NCI-H2029 treated with DMSO at 0.1 percent for 48 hours (cell line): ENCODE measurements at regions not wholly inside any gene's neighbourhood (a gene's known extent, or its start where the extent isn't known, plus 50 kb on each side); places are given as distances from the start of the nearest gene placed in this dataset.

Experiments used
- DNase-seq: peaks from one replicate; lab custom pipeline; 2025; lab: John Stamatoyannopoulos, UW

- no peak for DNase-seq
Measured at GRCh38 chr5:98664736-98665135, 108.7 kb upstream of the RGMB start.

- no peak for DNase-seq
Measured at GRCh38 chr5:98679963-98680362, 93.5 kb upstream of the RGMB start.

DNA sequence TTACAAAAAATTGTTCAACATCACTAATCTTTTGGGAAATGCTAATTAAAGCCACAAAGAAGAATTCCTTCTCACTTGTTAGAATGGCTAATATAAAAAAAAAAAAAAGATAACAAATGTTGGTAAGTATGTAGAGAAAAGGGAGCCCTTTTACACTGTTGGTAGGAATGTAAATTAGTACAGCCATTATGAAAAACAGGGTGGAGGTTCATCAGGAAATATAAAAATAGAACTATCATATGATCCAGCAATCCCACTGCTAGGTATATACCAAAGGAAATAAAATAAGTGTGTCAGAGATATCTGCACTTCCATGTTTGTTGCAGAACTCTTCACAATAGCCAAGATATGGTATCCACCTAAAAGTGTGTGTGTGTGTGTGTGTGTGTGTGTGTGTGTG is 83.5 kb upstream of the RGMB start:
- DNase-seq: no peak

GRCh38 chr5:98694902-98695301 is 78.6 kb upstream of the RGMB start:
- no peak for DNase-seq

GRCh38 chr5:98698359-98698758 is 75.1 kb upstream of the RGMB start:
- no peak for DNase-seq

GRCh38 chr5:98700730-98701129 is 72.7 kb upstream of the RGMB start:
- no peak for DNase-seq

GRCh38 chr5:98705841-98706240 is 67.6 kb upstream of the RGMB start:
- no peak for DNase-seq

- no peak for DNase-seq
Measured at GRCh38 chr5:98709681-98710080, 63.8 kb upstream of the RGMB start.

DNA sequence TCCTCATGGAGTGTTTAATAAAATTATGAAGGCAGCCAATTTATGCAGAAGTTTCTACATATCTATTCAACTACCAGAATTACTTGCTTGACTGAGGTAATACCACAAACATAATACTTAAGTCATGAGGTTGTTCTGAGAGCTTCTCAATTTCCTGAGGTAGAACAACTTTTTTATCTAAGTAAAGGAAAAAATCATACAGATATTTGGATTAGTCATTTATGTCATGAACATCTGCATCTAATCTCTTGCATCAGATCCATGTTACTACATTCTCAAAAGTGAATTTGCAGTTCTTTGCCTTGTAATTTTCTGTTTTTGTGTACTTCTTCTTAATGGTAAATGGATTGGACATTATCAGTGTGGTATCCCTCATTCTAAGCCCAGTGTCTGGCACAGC is 60.4 kb upstream of the RGMB start:
- no peak for DNase-seq

DNA sequence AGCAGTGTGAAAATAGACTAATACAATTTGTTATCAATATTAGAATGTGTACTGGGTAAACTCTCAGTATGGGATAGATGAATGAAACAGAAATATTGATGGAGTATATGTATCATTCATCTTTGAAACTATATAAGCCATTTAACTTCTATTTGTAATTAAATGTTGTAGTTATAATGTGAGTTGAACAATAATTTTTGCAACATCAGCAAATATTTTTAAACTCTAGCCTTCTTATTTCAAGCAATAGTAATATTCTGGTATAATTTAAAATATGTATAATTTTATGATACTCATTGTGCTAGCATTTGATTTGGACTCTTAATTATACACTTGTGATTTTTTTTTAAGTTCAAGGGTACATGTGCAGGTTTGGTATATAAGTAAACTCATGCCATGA is 59.6 kb upstream of the RGMB start:
- no peak for DNase-seq

GRCh38 chr5:98714710-98715288 is 58.7 kb upstream of the RGMB start:
- DNase-seq: no peak

DNA sequence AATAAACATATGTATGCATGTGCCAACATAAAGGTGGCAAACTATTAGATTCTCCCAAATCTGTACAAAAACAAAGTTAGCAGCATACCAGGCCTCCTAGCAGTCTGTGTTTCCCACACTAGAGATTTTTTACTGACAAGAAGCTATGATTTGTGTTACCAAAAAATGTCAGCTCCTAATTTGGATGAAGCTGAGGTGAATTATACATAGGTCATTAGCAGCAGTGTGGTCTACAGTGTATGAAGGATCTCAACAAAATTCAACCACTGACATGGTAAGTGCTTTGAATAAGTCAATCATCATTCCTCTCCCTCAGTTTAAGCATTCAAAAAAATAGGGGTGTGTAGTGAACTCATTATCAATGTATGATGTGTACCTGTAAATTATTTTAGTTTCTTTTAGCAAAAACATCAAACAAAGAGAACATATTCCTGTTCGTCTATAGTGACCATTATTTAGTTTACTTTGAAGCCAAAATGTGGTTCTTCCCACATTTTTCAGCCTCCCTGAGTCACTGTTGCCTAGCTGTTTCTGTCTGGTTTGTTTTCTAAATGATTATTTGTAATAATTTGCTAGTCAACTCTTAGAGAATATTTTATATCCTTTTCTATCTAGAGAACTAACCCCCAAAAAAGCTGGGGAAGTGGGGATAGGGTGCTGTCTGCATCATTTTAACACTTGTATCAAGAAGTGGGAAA is 52.1 kb upstream of the RGMB start:
- no peak for DNase-seq

DNA sequence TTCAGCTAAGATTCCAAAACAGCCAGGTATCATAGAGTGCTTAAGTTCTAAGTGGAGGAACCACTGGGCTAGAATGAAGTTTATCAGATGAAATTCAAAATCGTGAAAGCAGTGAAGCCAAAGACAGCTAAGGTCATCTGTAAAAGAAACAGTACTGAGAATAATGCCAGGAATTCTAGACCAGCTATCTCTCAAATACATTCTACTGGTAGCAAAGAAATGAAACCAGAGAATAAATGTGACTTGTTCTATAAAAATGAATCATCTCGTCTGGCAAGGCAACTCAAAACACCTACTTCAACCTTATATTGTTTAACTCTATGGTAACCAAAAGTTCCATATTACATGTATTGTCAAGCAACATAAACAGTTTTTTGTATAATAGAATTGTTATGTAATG is 51.3 kb upstream of the RGMB start:
- DNase-seq: no peak

DNA sequence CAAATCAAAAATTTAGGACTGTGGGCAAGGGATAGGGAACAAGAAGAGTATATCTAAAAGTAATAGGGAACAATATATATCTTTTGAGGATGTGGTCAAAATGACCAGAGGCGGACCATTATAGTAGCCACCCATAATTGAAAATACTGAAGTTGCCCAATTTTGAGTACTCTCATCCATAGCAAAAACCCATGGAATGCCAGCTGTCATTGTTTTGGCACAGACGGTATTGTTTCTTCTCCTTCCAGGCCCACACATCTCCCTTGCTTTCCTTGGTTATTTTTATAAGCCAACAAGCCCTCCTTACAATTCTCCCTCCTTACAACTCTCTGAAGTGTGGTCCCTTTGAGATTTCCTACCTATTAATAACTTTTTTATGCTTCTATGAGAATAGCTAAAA is 50.4 kb upstream of the RGMB start:
- no peak for DNase-seq
